ENCODE measurements at regions not wholly inside any gene's neighbourhood (a gene's known extent, or its start where the extent isn't known, plus 50 kb on each side); places are given as distances from the start of the nearest gene placed in this dataset.

GRCh38 chr4:30002341-30002740 lies 717.8 kb upstream of the PCDH7 start:
- Histone ChIP-seq H4K20me1 (ENCODE audit: control insufficient read depth, insufficient read depth, low read length, poor library complexity, severe bottlenecking) (no peaks in the 10 kb centered on the region), H3K4me2 (replicated peaks; ENCODE audit: low read depth, low read length, poor library complexity, severe bottlenecking) (no peak overlapping the region), H3K9ac (ENCODE audit: low read length) (no peak overlapping the region), H2AFZ (ENCODE audit: insufficient read depth, low read depth, low read length, poor library complexity, severe bottlenecking) (no peak overlapping the region), H3K27ac (ENCODE audit: low read length in 2 of 2) (no peak overlapping the region), H3K36me3 (replicated peaks in 1 of 2; ENCODE audit: control extremely low read depth in 1 of 2, control insufficient read depth in 1 of 2, extremely low read depth in 1 of 2, insufficient read depth in 2 of 2, low read length in 1 of 2) (no peaks in the 10 kb centered on the region), H3K27me3 (replicated peaks in 1 of 4; ENCODE audit: control extremely low read depth in 1 of 4, control insufficient read depth in 3 of 4, insufficient read depth in 4 of 4, low read length in 3 of 4) (no peaks in the 10 kb centered on the region), H3K4me3 (ENCODE audit: control extremely low read depth in 1 of 5, extremely low read depth in 1 of 5, insufficient read depth in 1 of 5, low read depth in 2 of 5, low read length in 4 of 5) (no peak overlapping the region), H3K79me2 (ENCODE audit: control insufficient read depth, insufficient read depth, low read length) (no peaks in the 10 kb centered on the region), H3K9me3 (ENCODE audit: control extremely low read depth in 1 of 3, control insufficient read depth in 2 of 3, insufficient read depth in 1 of 3, low read length in 2 of 3) (peaks cover 0 to 4% (median 0%) of the 10 kb centered on the region in 3 donors), H3K4me1 (ENCODE audit: control insufficient read depth in 2 of 2, insufficient read depth in 2 of 2, low read length in 2 of 2) (no peaks in the 10 kb centered on the region)
- no peak overlapping the region for H3K27ac Mint-ChIP-seq
- TF ChIP-seq EZH2 (IDR thresholded peaks at IDR 0.05; ENCODE audit: borderline replicate concordance, insufficient read depth, low read depth, low read length, poor library complexity, severe bottlenecking) (no peak), CTCF (IDR thresholded peaks at IDR 0.05) (no peak)
- intact Hi-C loops (cut with micrococcal nuclease) = no loop called here
- no peaks in the 10 kb centered on the region for H3K9me3 Mint-ChIP-seq (ENCODE audit: insufficient read depth)
- DNase-seq (no peak), ATAC-seq (ENCODE audit: low read depth) (no peak)
- no peaks in the 10 kb centered on the region for H3K4me1 Mint-ChIP-seq
- CTCF ChIA-PET = no interaction called here
- H3K27me3 Mint-ChIP-seq = no peaks in the 10 kb centered on the region
- H3K4me3 Mint-ChIP-seq = no peak overlapping the region
- WGBS (ENCODE audit: insufficient coverage) = no CpG with 5 or more reads among the region's 3 CpGs
- POLR2A ChIA-PET = no interaction called here

GRCh38 chr4:30005995-30006394 lies 714.2 kb upstream of the PCDH7 start:
- Histone ChIP-seq H3K9ac (ENCODE audit: low read length) (no peak overlapping the region), H3K27ac (ENCODE audit: low read length in 2 of 2) (no peak overlapping the region), H4K20me1 (ENCODE audit: control insufficient read depth, insufficient read depth, low read length, poor library complexity, severe bottlenecking) (no peaks in the 10 kb centered on the region), H2AFZ (ENCODE audit: insufficient read depth, low read depth, low read length, poor library complexity, severe bottlenecking) (no peak overlapping the region), H3K27me3 (replicated peaks in 1 of 4; ENCODE audit: control extremely low read depth in 1 of 4, control insufficient read depth in 3 of 4, insufficient read depth in 4 of 4, low read length in 3 of 4) (no peaks in the 10 kb centered on the region), H3K4me1 (ENCODE audit: control insufficient read depth in 2 of 2, insufficient read depth in 2 of 2, low read length in 2 of 2) (no peaks in the 10 kb centered on the region), H3K4me2 (replicated peaks; ENCODE audit: low read depth, low read length, poor library complexity, severe bottlenecking) (no peak overlapping the region), H3K4me3 (ENCODE audit: control extremely low read depth in 1 of 5, extremely low read depth in 1 of 5, insufficient read depth in 1 of 5, low read depth in 2 of 5, low read length in 4 of 5) (no peak overlapping the region), H3K36me3 (replicated peaks in 1 of 2; ENCODE audit: control extremely low read depth in 1 of 2, control insufficient read depth in 1 of 2, extremely low read depth in 1 of 2, insufficient read depth in 2 of 2, low read length in 1 of 2) (no peaks in the 10 kb centered on the region), H3K9me3 (ENCODE audit: control extremely low read depth in 1 of 3, control insufficient read depth in 2 of 3, insufficient read depth in 1 of 3, low read length in 2 of 3) (peaks cover 0 to 13% (median 0%) of the 10 kb centered on the region in 3 donors), H3K79me2 (ENCODE audit: control insufficient read depth, insufficient read depth, low read length) (no peaks in the 10 kb centered on the region)
- POLR2A ChIA-PET = no interaction called here
- no peaks in the 10 kb centered on the region for H3K4me1 Mint-ChIP-seq
- TF ChIP-seq EZH2 (IDR thresholded peaks at IDR 0.05; ENCODE audit: borderline replicate concordance, insufficient read depth, low read depth, low read length, poor library complexity, severe bottlenecking) = no peak
- no peak for TF ChIP-seq CTCF (IDR thresholded peaks at IDR 0.05)
- no peak overlapping the region for H3K4me3 Mint-ChIP-seq
- ATAC-seq (ENCODE audit: low read depth) = no peak
- DNase-seq = no peak
- no CpG with 5 or more reads among the region's 4 CpGs for WGBS (ENCODE audit: insufficient coverage)
- no peaks in the 10 kb centered on the region for H3K27me3 Mint-ChIP-seq
- no peaks in the 10 kb centered on the region for H3K9me3 Mint-ChIP-seq (ENCODE audit: insufficient read depth)
- CTCF ChIA-PET = no interaction called here
- intact Hi-C loops (cut with micrococcal nuclease) = no loop called here
- no peak overlapping the region for H3K27ac Mint-ChIP-seq

All from B cell (primary cell).